IMR-90 (cell line): ENCODE measurements at regions not wholly inside any gene's neighbourhood (a gene's known extent, or its start where the extent isn't known, plus 50 kb on each side); places are given as distances from the start of the nearest gene placed in this dataset.

Experiments
- ATAC-seq: fragments of 200-7000 bp; cut with Tn5 transposase; 2 replicates; pipeline ENCODE4 v1.9.1; 2020; ENCODE audit warnings: low read depth, mild to moderate bottlenecking, moderate library complexity
- BruUV-seq: library from RNA; stranded (reverse); fragments of 400-500 nt; replicated peaks from 2 replicates; lab custom pipeline; 2021; lab: Mats Ljungman, UMichigan
- CTCF ChIA-PET: fragments of 300-600 bp; formaldehyde crosslinking; extraction: SDS; loops from one replicate; lab custom pipeline; 2021; ENCODE audit warnings: antibody characterized with exemption; lab: Yijun Ruan, JAX
- POLR2A ChIA-PET: fragments of 300-600 bp; sonication (Branson Sonifier 250); formaldehyde crosslinking; loops from one replicate; lab custom pipeline; 2022; ENCODE audit warnings: antibody characterized with exemption; ENCODE audit not compliant: unreplicated experiment; lab: Charles Lee
- DNase-seq: peaks from one replicate; pipeline ENCODE4 v3.0.0; 2013
- H2AFZ ChIP-seq: replicated peaks from 2 replicates; pipeline ENCODE3; 2013; ENCODE audit warnings: low read length, mild to moderate bottlenecking; ENCODE audit not compliant: poor library complexity
- H2AK5ac ChIP-seq: 2 replicates; pipeline ENCODE4 v1.6.1; 2013; ENCODE audit warnings: low read depth, low read length, inconsistent platforms
- H2AK9ac ChIP-seq: replicated peaks from 2 replicates; pipeline ENCODE3; 2013; ENCODE audit warnings: mild to moderate bottlenecking, low read depth, low read length, moderate library complexity; ENCODE audit not compliant: poor library complexity
- H2BK120ac ChIP-seq: 2 replicates; pipeline ENCODE4 v1.6.1; 2013; ENCODE audit warnings: low read depth, low read length, inconsistent platforms
- H2BK15ac ChIP-seq: 3 replicates; pipeline ENCODE4 v1.6.1; 2013; ENCODE audit warnings: low read depth, low read length, inconsistent platforms
- H2BK20ac ChIP-seq: 2 replicates; pipeline ENCODE4 v1.6.1; 2013; ENCODE audit warnings: low read depth, mild to moderate bottlenecking, inconsistent platforms, low read length, moderate library complexity
- H2BK5ac ChIP-seq: 2 replicates; pipeline ENCODE4 v1.6.1; 2013; ENCODE audit warnings: mild to moderate bottlenecking, low read depth, low read length, inconsistent platforms; ENCODE audit not compliant: poor library complexity, severe bottlenecking
- H3K14ac ChIP-seq: replicated peaks from 2 replicates; pipeline ENCODE4 v1.6.1; 2013; ENCODE audit warnings: low read depth, low read length, inconsistent platforms
- H3K18ac ChIP-seq: 2 replicates; pipeline ENCODE4 v1.6.1; 2013; ENCODE audit warnings: low read depth, low read length, control low read depth
- H3K23ac ChIP-seq: 2 replicates; pipeline ENCODE4 v1.6.1; 2013; ENCODE audit warnings: low read depth, low read length, inconsistent platforms
- H3K27ac ChIP-seq: 2 replicates; pipeline ENCODE4 v1.5.1; 2013; ENCODE audit warnings: mild to moderate bottlenecking, control low read depth, low read length; ENCODE audit not compliant: insufficient read depth
- H3K27me3 ChIP-seq: 2 replicates; pipeline ENCODE4 v1.6.1; 2013; ENCODE audit warnings: low read length; ENCODE audit not compliant: control insufficient read depth, insufficient read depth
- H3K36me3 ChIP-seq: 2 replicates; pipeline ENCODE4 v1.6.1; 2013; ENCODE audit warnings: low read length, mixed read lengths; ENCODE audit not compliant: control insufficient read depth, insufficient read depth
- H3K4ac ChIP-seq: 2 replicates; pipeline ENCODE4 v1.6.1; 2013; ENCODE audit warnings: low read depth, low read length, inconsistent platforms
- H3K4me1 ChIP-seq: 2 replicates; pipeline ENCODE4 v1.6.1; 2013; ENCODE audit warnings: low read length, mixed read lengths; ENCODE audit not compliant: control insufficient read depth, insufficient read depth
- H3K4me2 ChIP-seq: 2 replicates; pipeline ENCODE4 v1.6.1; 2013; ENCODE audit warnings: low read depth, mild to moderate bottlenecking, control low read depth, low read length, moderate library complexity
- H3K4me3 ChIP-seq: 2 replicates; pipeline ENCODE4 v1.5.1; 2013; ENCODE audit warnings: low read depth, mild to moderate bottlenecking, control low read depth, low read length, moderate library complexity; ENCODE audit not compliant: insufficient read depth
- H3K56ac ChIP-seq: 2 replicates; pipeline ENCODE4 v1.6.1; 2013; ENCODE audit warnings: low read length, inconsistent platforms; ENCODE audit not compliant: insufficient read depth; ENCODE audit errors: extremely low read depth
- H3K79me1 ChIP-seq, 2 experiments: 2 replicates each; pipeline ENCODE4 v1.6.1; 2013; ENCODE audit warnings: low read length in 2 of 2, inconsistent platforms in 1 of 2, low read depth in 1 of 2
- H3K9ac ChIP-seq: 2 replicates; pipeline ENCODE4 v1.6.1; 2013; ENCODE audit warnings: low read depth, low read length, control low read depth
- H3K9me1 ChIP-seq: 2 replicates; pipeline ENCODE4 v1.6.1; 2013; ENCODE audit warnings: low read length, inconsistent platforms; ENCODE audit not compliant: insufficient read depth
- H3K9me3 ChIP-seq: 2 replicates; pipeline ENCODE4 v1.6.1; 2013; ENCODE audit warnings: low read length; ENCODE audit not compliant: control insufficient read depth, insufficient read depth
- H4K20me1 ChIP-seq: 2 replicates; pipeline ENCODE4 v1.6.1; 2013; ENCODE audit warnings: low read length, inconsistent platforms; ENCODE audit not compliant: insufficient read depth
- H4K5ac ChIP-seq: 2 replicates; pipeline ENCODE4 v1.6.1; 2013; ENCODE audit warnings: mild to moderate bottlenecking, low read depth, low read length, control low read depth
- H4K8ac ChIP-seq, 2 experiments: 2 replicates each; pipeline ENCODE4 v1.6.1; 2013; ENCODE audit warnings: low read depth in 2 of 2, low read length in 2 of 2, control low read depth in 1 of 2, inconsistent platforms in 1 of 2
- H4K91ac ChIP-seq: 2 replicates; pipeline ENCODE4 v1.6.1; 2013; ENCODE audit warnings: low read depth, low read length, inconsistent platforms; ENCODE audit not compliant: insufficient read depth
- BHLHE40 ChIP-seq: fragments of 150-350 bp; IDR thresholded peaks from 2 replicates; pipeline ENCODE4 v1.6.1; 2016; ENCODE audit warnings: mild to moderate bottlenecking, low read depth, low read length
- CEBPB ChIP-seq: IDR thresholded peaks from 2 replicates; pipeline ENCODE4 v1.6.1; 2012; ENCODE audit warnings: low read depth, low read length, improper control_type of control experiment
- CHD1 ChIP-seq: IDR thresholded peaks from 2 replicates; pipeline ENCODE4 v1.6.1; 2012; ENCODE audit warnings: low read depth, low read length, improper control_type of control experiment
- FOS ChIP-seq: fragments of 150-350 bp; IDR thresholded peaks from 2 replicates; pipeline ENCODE4 v1.6.1; 2016; ENCODE audit warnings: low read depth, low read length
- MAFK ChIP-seq: IDR thresholded peaks from 2 replicates; pipeline ENCODE4 v1.6.1; 2012; ENCODE audit warnings: low read depth, low read length, improper control_type of control experiment
- MAZ ChIP-seq: IDR thresholded peaks from 2 replicates; pipeline ENCODE4 v1.6.1; 2012; ENCODE audit warnings: low read depth, mild to moderate bottlenecking, low read length, improper control_type of control experiment, moderate library complexity, borderline replicate concordance
- MXI1 ChIP-seq: IDR thresholded peaks from 2 replicates; pipeline ENCODE4 v1.6.1; 2012; ENCODE audit warnings: low read depth, mild to moderate bottlenecking, low read length, moderate library complexity, borderline replicate concordance
- NFE2L2 ChIP-seq: fragments of 150-350 bp; IDR thresholded peaks from 2 replicates; pipeline ENCODE4 v1.6.1; 2016; ENCODE audit warnings: low read depth, mild to moderate bottlenecking, low read length
- POLR2A ChIP-seq: IDR thresholded peaks from 2 replicates; pipeline ENCODE4 v1.6.1; 2012; ENCODE audit warnings: mild to moderate bottlenecking, low read depth, low read length
- RAD21 ChIP-seq: IDR thresholded peaks from 2 replicates; pipeline ENCODE4 v1.6.1; 2012; ENCODE audit warnings: low read length, improper control_type of control experiment
- RCOR1 ChIP-seq: IDR thresholded peaks from 2 replicates; pipeline ENCODE4 v1.6.1; 2012; ENCODE audit warnings: mild to moderate bottlenecking, low read length, improper control_type of control experiment; ENCODE audit not compliant: insufficient replicate concordance
- RFX5 ChIP-seq: IDR thresholded peaks from 2 replicates; pipeline ENCODE4 v1.8.0; 2012; ENCODE audit warnings: low read depth, mild to moderate bottlenecking, low read length, moderate library complexity
- SMC3 ChIP-seq: fragments of 150-350 bp; IDR thresholded peaks from 2 replicates; pipeline ENCODE4 v1.6.1; 2016; ENCODE audit warnings: low read depth, mild to moderate bottlenecking, antibody characterized with exemption, low read length, moderate library complexity
- WGBS, 2 experiments: methylation state at CpG; one replicate each; pipeline versions ENCODE4 v1.1.5 to v1.1.7; 2013; ENCODE audit warnings: missing lambda C conversion rate in 2 of 2; ENCODE audit not compliant: insufficient read length in 1 of 2; ENCODE audit errors: extremely low coverage in 2 of 2; 5-methylcytosine and 5-hydroxymethylcytosine counted together
- dilution Hi-C: fragments of 300-500 bp; cut with HindIII; formaldehyde crosslinking; loops from one replicate; pipeline ENCODE4 v1.14.3; 2018; ENCODE audit warnings: low sequenced_read_pairs; ENCODE audit not compliant: unreplicated experiment
- in situ Hi-C: fragments of 300-500 bp; cut with MboI; formaldehyde crosslinking; loops from 3 replicates; pipeline ENCODE4 v1.14.3; 2019; ENCODE audit warnings: low sequenced_read_pairs, inconsistent platforms, mixed read lengths
- intact Hi-C: fragments of 100-400 bp; cut with micrococcal nuclease; formaldehyde crosslinking; loops from 2 replicates; pipeline ENCODE4 v1.10.0; 2022
- TF ChIP-seq, protein P1 (sequence below): conservative IDR thresholded peaks from 2 replicates; pipeline ENCODE4 v1.5.1; 2012; ENCODE audit warnings: mild to moderate bottlenecking, low read depth, low read length, improper control_type of control experiment
- TF ChIP-seq, protein P2 (sequence below): fragments of 150-350 bp; IDR thresholded peaks from 2 replicates; pipeline ENCODE4 v1.6.1; 2016; ENCODE audit warnings: low read depth, mild to moderate bottlenecking, low read length, moderate library complexity, borderline replicate concordance
- TF ChIP-seq, protein P3 (sequence below): fragments of 150-350 bp; IDR thresholded peaks from 2 replicates; pipeline ENCODE4 v1.6.1; 2017; ENCODE audit warnings: mild to moderate bottlenecking, antibody characterized with exemption, low read length, low read depth

DNA sequence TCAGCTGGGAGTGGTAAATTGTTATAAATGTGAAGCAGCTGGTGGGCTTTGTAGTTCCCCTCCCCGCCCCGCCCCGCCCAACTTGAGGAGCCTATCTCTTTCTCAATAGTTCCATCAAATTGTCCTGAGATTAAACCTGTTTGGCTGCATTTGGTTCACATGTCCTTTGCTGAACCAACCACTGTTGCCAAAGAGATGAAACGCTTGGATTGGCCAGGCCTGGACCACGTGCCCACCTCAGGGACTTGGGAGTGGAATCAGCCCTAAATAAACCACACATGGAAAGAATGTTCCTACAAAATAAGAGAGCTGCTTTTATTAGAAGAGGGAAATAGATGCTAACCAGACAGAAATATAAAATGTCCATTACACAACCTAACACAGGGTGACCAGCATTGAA, 424.9 kb upstream of the KAZN start:
- Histone ChIP-seq H3K79me1 (no peaks in the 10 kb centered on the region), H3K9me3 (peaks cover 14% of the 10 kb centered on the region), H3K27ac (no peak overlapping the region), H3K4me2 (no peak overlapping the region), H3K4ac (no peak overlapping the region), H3K4me3 (no peak overlapping the region), H3K27me3 (no peaks in the 10 kb centered on the region), H2BK120ac (no peak overlapping the region), H2BK20ac (no peak overlapping the region), H2BK15ac (no peak overlapping the region), H4K20me1 (no peaks in the 10 kb centered on the region), H2AK5ac (no peak overlapping the region), H2BK5ac (no peak overlapping the region), H3K23ac (no peak overlapping the region), H3K18ac (no peak overlapping the region), H4K91ac (no peak overlapping the region), H2AFZ (no peak overlapping the region), H3K4me1 (no peaks in the 10 kb centered on the region), H3K14ac (no peak overlapping the region), H3K9ac (no peak overlapping the region), H3K36me3 (no peaks in the 10 kb centered on the region), H4K8ac (no peak overlapping the region), H4K5ac (no peak overlapping the region), H3K56ac (no peak overlapping the region), H3K9me1 (no peaks in the 10 kb centered on the region), H2AK9ac (no peak overlapping the region)
- 30% methylated on average over 2 of the region's 5 CpGs; no CpG with 5 or more reads in 1 of the 2 experiments for WGBS, 2 experiments
- ChIA-PET CTCF (no interaction called here), POLR2A (no interaction called here)
- no peak for ATAC-seq
- dilution Hi-C loops (no loop called here), in situ Hi-C loops (no loop called here), intact Hi-C loops (no loop called here)
- no peak for DNase-seq
- no TSS peak for BruUV-seq
- no peak for TF ChIP-seq BHLHE40
- TF ChIP-seq RFX5 = no peak
- no peak for TF ChIP-seq RCOR1
- no peak for TF ChIP-seq MAZ
- no peak for TF ChIP-seq FOS
- TF ChIP-seq CHD1 = no peak
- TF ChIP-seq, protein P1, sequence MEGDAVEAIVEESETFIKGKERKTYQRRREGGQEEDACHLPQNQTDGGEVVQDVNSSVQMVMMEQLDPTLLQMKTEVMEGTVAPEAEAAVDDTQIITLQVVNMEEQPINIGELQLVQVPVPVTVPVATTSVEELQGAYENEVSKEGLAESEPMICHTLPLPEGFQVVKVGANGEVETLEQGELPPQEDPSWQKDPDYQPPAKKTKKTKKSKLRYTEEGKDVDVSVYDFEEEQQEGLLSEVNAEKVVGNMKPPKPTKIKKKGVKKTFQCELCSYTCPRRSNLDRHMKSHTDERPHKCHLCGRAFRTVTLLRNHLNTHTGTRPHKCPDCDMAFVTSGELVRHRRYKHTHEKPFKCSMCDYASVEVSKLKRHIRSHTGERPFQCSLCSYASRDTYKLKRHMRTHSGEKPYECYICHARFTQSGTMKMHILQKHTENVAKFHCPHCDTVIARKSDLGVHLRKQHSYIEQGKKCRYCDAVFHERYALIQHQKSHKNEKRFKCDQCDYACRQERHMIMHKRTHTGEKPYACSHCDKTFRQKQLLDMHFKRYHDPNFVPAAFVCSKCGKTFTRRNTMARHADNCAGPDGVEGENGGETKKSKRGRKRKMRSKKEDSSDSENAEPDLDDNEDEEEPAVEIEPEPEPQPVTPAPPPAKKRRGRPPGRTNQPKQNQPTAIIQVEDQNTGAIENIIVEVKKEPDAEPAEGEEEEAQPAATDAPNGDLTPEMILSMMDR = no peak
- TF ChIP-seq CEBPB = no peak
- TF ChIP-seq MXI1 = no peak
- no peak for TF ChIP-seq SMC3
- TF ChIP-seq POLR2A = no peak
- TF ChIP-seq, protein P2, sequence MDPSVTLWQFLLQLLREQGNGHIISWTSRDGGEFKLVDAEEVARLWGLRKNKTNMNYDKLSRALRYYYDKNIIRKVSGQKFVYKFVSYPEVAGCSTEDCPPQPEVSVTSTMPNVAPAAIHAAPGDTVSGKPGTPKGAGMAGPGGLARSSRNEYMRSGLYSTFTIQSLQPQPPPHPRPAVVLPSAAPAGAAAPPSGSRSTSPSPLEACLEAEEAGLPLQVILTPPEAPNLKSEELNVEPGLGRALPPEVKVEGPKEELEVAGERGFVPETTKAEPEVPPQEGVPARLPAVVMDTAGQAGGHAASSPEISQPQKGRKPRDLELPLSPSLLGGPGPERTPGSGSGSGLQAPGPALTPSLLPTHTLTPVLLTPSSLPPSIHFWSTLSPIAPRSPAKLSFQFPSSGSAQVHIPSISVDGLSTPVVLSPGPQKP = no peak
- no peak for TF ChIP-seq RAD21
- TF ChIP-seq MAFK = no peak
- no peak for TF ChIP-seq NFE2L2
- TF ChIP-seq, protein P3, sequence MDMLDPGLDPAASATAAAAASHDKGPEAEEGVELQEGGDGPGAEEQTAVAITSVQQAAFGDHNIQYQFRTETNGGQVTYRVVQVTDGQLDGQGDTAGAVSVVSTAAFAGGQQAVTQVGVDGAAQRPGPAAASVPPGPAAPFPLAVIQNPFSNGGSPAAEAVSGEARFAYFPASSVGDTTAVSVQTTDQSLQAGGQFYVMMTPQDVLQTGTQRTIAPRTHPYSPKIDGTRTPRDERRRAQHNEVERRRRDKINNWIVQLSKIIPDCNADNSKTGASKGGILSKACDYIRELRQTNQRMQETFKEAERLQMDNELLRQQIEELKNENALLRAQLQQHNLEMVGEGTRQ = no peak
